Endothelial cell of umbilical vein (primary cell): ENCODE measurements at regions not wholly inside any gene's neighbourhood (a gene's known extent, or its start where the extent isn't known, plus 50 kb on each side); places are given as distances from the start of the nearest gene placed in this dataset.

ENCODE experiments used
- BruUV-seq: library from RNA; stranded (reverse); fragments of 400-500 nt; replicated peaks from 2 replicates; lab custom pipeline; 2021; lab: Mats Ljungman, UMichigan
- CTCF ChIA-PET: fragments of 300-600, 350-600 bp; sonication (Branson Sonifier 250); formaldehyde crosslinking; loops from one replicate; lab custom pipeline; 2021; ENCODE audit warnings: antibody characterized with exemption, inconsistent platforms; lab: Charles Lee
- POLR2A ChIA-PET: fragments of 300-600, 350-600 bp; sonication (Branson Sonifier 250); formaldehyde crosslinking; loops from one replicate; lab custom pipeline; 2021; ENCODE audit warnings: antibody characterized with exemption, inconsistent platforms; lab: Charles Lee
- DNase-seq: peaks from one replicate; pipeline ENCODE4 v3.0.0-alpha.2; 2011; ENCODE audit warnings: low read depth, low spot score
- FAIRE-seq: peaks from 2 replicates; lab custom pipeline; 2011; peaks lifted over from hg19 to GRCh38; lab: Jason Lieb, UNC
- H2AFZ ChIP-seq: 2 replicates; pipeline ENCODE4 v1.6.0; 2012; ENCODE audit warnings: low read depth, low read length, control low read depth, inconsistent platforms
- H3K27ac ChIP-seq: 2 replicates; pipeline ENCODE4 v1.5.1; 2011; ENCODE audit warnings: low read depth, mild to moderate bottlenecking, control low read depth, low read length, moderate library complexity; ENCODE audit not compliant: insufficient read depth
- H3K27me3 ChIP-seq, 2 experiments: 2 replicates each; pipeline versions ENCODE4 v1.6.0 to v1.6.1; 2011; ENCODE audit warnings: low read length in 2 of 2, mixed read lengths in 1 of 2; ENCODE audit not compliant: control insufficient read depth in 2 of 2, insufficient read depth in 2 of 2
- H3K36me3 ChIP-seq, 2 experiments: 2 replicates in 1 of 2; 3 replicates in 1 of 2; pipeline ENCODE4 v1.5.1; 2011; ENCODE audit warnings: low read length in 2 of 2, mild to moderate bottlenecking in 1 of 2, moderate library complexity in 1 of 2; ENCODE audit not compliant: control insufficient read depth in 2 of 2, insufficient read depth in 2 of 2; ENCODE audit errors: extremely low read depth in 1 of 2
- H3K4me1 ChIP-seq: 3 replicates; pipeline ENCODE4 v1.5.1; 2011; ENCODE audit warnings: mild to moderate bottlenecking, low read length; ENCODE audit not compliant: control insufficient read depth, insufficient read depth; ENCODE audit errors: extremely low read depth
- H3K4me2 ChIP-seq: 2 replicates; pipeline ENCODE4 v1.6.1; 2011; ENCODE audit warnings: low read length, control low read depth, mixed read lengths; ENCODE audit not compliant: insufficient read depth
- H3K4me3 ChIP-seq, 3 experiments: fragments of 200-600 bp in 1 of 3; sonication (generic), shearing (Covaris generic) in 1 of 3; replicated peaks in 1 of 3; 2 replicates each; pipeline ENCODE4 v1.5.1; 2011 to 2016; ENCODE audit warnings: control low read depth in 3 of 3, low read length in 3 of 3, mild to moderate bottlenecking in 2 of 3, inconsistent platforms in 1 of 3, low read depth in 1 of 3, moderate library complexity in 1 of 3; ENCODE audit not compliant: insufficient read depth in 1 of 3
- H3K79me2 ChIP-seq: 2 replicates; pipeline ENCODE4 v1.6.0; 2012; ENCODE audit warnings: low read length, inconsistent platforms; ENCODE audit not compliant: control insufficient read depth, insufficient read depth
- H3K9ac ChIP-seq: replicated peaks from 2 replicates; pipeline ENCODE3; 2011; ENCODE audit warnings: low read length, control low read depth; ENCODE audit not compliant: insufficient read depth; ENCODE audit errors: extremely low read depth
- H3K9me1 ChIP-seq: replicated peaks from 3 replicates; pipeline ENCODE4 v1.6.0; 2011; ENCODE audit warnings: mild to moderate bottlenecking, low read length; ENCODE audit not compliant: control insufficient read depth, insufficient read depth; ENCODE audit errors: extremely low read depth
- H3K9me3 ChIP-seq: replicated peaks from 2 replicates; pipeline ENCODE4 v1.5.1; 2012; ENCODE audit warnings: low read length, inconsistent platforms; ENCODE audit not compliant: control insufficient read depth, insufficient read depth
- H4K20me1 ChIP-seq: replicated peaks from 2 replicates; pipeline ENCODE3; 2011; ENCODE audit warnings: mild to moderate bottlenecking, low read length; ENCODE audit not compliant: control insufficient read depth, insufficient read depth; ENCODE audit errors: extremely low read depth
- EZH2 ChIP-seq: IDR thresholded peaks from 2 replicates; pipeline ENCODE4 v1.6.1; 2012; ENCODE audit warnings: borderline replicate concordance, low read depth, mild to moderate bottlenecking, moderate library complexity, low read length, inconsistent platforms; ENCODE audit not compliant: severe bottlenecking
- FOS ChIP-seq: IDR thresholded peaks from 2 replicates; pipeline ENCODE4 v1.6.1; 2011; ENCODE audit warnings: mild to moderate bottlenecking, low read length, moderate library complexity, borderline replicate concordance; ENCODE audit not compliant: insufficient read depth
- GATA2 ChIP-seq: IDR thresholded peaks from 2 replicates; pipeline ENCODE4 v1.7.0; 2011; ENCODE audit warnings: low read depth, mild to moderate bottlenecking, moderate library complexity, mixed read lengths, low read length; ENCODE audit not compliant: insufficient read length, insufficient read depth
- JUN ChIP-seq: IDR thresholded peaks from 2 replicates; pipeline ENCODE4 v1.6.1; 2011; ENCODE audit warnings: borderline replicate concordance, low read depth; ENCODE audit not compliant: insufficient read length, insufficient read depth
- MYC ChIP-seq: IDR thresholded peaks from one replicate; pipeline ENCODE4 v1.6.1; 2011; ENCODE audit warnings: mild to moderate bottlenecking, low read depth, low read length
- POLR2A ChIP-seq: IDR thresholded peaks from 2 replicates; pipeline ENCODE4 v1.6.1; 2012; ENCODE audit warnings: low read depth, mild to moderate bottlenecking, control low read depth, low read length
- POLR2AphosphoS5 ChIP-seq: IDR thresholded peaks from 2 replicates; pipeline ENCODE4 v1.6.1; 2012; ENCODE audit warnings: low read depth, mild to moderate bottlenecking, control low read depth, low read length, moderate library complexity; ENCODE audit not compliant: insufficient read depth
- dilution Hi-C: fragments of 300-500 bp; cut with MboI; formaldehyde crosslinking; loops from one replicate; pipeline ENCODE4 v1.15.0; 2019; ENCODE audit warnings: low sequenced_read_pairs; ENCODE audit not compliant: extremely low pct_ligation_motif_present
- intact Hi-C: fragments of 100-400 bp; cut with micrococcal nuclease; formaldehyde crosslinking; loops from one replicate; pipeline ENCODE4 v1.10.0; 2022
- TF ChIP-seq, protein P1 (sequence below), 2 donors: IDR thresholded peaks; 1 replicate in 1 of 2; 2 replicates in 1 of 2; pipeline ENCODE4 v1.5.1; 2011; ENCODE audit warnings: low read length in 2 of 2, mild to moderate bottlenecking in 2 of 2, moderate library complexity in 2 of 2, control low read depth in 1 of 2, inconsistent platforms in 1 of 2, low read depth in 1 of 2; ENCODE audit not compliant: insufficient read depth in 1 of 2; ENCODE audit errors: extremely low read depth in 1 of 2
- TF ChIP-seq, protein P2 (sequence below): IDR thresholded peaks from 2 replicates; pipeline ENCODE4 v1.6.1; 2011; ENCODE audit not compliant: insufficient read depth, insufficient read length

DNA sequence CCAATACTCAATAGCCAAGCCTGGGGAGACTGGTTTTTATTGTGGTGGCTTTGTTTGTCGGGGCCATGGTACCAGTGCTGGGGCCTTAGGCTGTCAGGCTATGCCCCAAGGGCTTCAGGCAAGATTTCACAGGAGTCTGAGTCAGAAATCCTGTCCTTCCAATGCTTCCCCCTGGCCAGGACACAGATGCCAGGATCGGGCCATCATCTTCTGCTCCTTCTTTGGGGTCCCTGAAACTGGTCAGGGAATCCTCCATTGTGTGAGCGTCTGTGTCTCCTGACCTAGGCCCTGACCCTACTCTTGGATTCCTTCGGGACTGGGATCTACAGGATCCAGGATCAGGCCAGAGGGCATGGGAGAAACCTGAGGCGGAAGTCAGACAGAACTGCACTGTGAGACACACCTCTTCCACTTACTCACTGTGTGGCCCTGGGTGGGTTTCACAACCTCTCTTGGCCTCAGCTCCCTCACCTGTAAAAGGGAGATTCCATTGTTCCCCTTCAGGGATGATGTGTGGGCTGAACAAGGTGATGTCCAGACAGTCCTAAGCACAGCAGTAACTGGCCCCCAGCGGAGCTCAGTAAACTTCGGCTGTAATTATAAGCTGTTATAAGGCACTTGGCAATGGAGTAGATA, 292.7 kb downstream of the UACA start:
- Histone ChIP-seq H3K9ac (no peak overlapping the region), H3K27ac (no peak overlapping the region), H3K79me2 (no peaks in the 10 kb centered on the region), H3K9me3 (no peaks in the 10 kb centered on the region), H3K9me1 (no peaks in the 10 kb centered on the region), H3K4me1 (peaks cover 23% of the 10 kb centered on the region), H3K27me3 (peaks cover 0 to 3% of the 10 kb centered on the region in 2 experiments), H3K4me3 (no peak overlapping the region), H4K20me1 (no peaks in the 10 kb centered on the region), H2AFZ (no peak overlapping the region), H3K36me3 (no peaks in the 10 kb centered on the region), H3K4me2 (no peak overlapping the region)
- ChIA-PET POLR2A (no interaction called here), CTCF (interaction anchor here (1.1 to 1.8 kb wide), 2 partner anchors 18 to 19 kb away, joined by 3 to 8 read pairs; no protein-coding TSS in a partner anchor)
- dilution Hi-C loops (no loop called here), intact Hi-C loops (loop anchor here (10.0 kb wide), 1 partner anchor 716 kb away; no protein-coding TSS in a partner anchor)
- no peak for TF ChIP-seq GATA2
- no peak for TF ChIP-seq POLR2A
- no peak for TF ChIP-seq EZH2
- TF ChIP-seq, protein P1, sequence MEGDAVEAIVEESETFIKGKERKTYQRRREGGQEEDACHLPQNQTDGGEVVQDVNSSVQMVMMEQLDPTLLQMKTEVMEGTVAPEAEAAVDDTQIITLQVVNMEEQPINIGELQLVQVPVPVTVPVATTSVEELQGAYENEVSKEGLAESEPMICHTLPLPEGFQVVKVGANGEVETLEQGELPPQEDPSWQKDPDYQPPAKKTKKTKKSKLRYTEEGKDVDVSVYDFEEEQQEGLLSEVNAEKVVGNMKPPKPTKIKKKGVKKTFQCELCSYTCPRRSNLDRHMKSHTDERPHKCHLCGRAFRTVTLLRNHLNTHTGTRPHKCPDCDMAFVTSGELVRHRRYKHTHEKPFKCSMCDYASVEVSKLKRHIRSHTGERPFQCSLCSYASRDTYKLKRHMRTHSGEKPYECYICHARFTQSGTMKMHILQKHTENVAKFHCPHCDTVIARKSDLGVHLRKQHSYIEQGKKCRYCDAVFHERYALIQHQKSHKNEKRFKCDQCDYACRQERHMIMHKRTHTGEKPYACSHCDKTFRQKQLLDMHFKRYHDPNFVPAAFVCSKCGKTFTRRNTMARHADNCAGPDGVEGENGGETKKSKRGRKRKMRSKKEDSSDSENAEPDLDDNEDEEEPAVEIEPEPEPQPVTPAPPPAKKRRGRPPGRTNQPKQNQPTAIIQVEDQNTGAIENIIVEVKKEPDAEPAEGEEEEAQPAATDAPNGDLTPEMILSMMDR (IDR thresholded peaks at IDR 0.05; ENCODE audit: extremely low read depth in 1 of 2, insufficient read depth in 1 of 2, low read depth in 1 of 2, low read length in 2 of 2): no peak
- no peak for TF ChIP-seq POLR2AphosphoS5
- no peak for TF ChIP-seq FOS
- TF ChIP-seq, protein P2, sequence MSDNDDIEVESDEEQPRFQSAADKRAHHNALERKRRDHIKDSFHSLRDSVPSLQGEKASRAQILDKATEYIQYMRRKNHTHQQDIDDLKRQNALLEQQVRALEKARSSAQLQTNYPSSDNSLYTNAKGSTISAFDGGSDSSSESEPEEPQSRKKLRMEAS: no peak
- no peak for TF ChIP-seq JUN
- TF ChIP-seq MYC: no peak
- DNase-seq: no peak
- no peak for FAIRE-seq
- no TSS peak for BruUV-seq
